PC-9 (cell line): ENCODE measurements at regions not wholly inside any gene's neighbourhood (a gene's known extent, or its start where the extent isn't known, plus 50 kb on each side); places are given as distances from the start of the nearest gene placed in this dataset.

Source experiments
- BruUV-seq: library from RNA; stranded (reverse); fragments of 400-500 nt; replicated peaks from 2 replicates; lab custom pipeline; 2021; lab: Mats Ljungman, UMichigan
- CTCF ChIA-PET: fragments of 300-600 bp; sonication (Branson Sonifier 250); formaldehyde crosslinking; loops from one replicate; lab custom pipeline; 2022; ENCODE audit warnings: antibody characterized with exemption; lab: Charles Lee
- POLR2A ChIA-PET: fragments of 300-600 bp; sonication (Branson Sonifier 250); formaldehyde crosslinking; loops from one replicate; lab custom pipeline; 2022; ENCODE audit warnings: antibody characterized with exemption; ENCODE audit not compliant: unreplicated experiment; lab: Charles Lee
- DNase-seq, 2 experiments: peaks; one replicate each; pipeline versions ENCODE4 v3.0.0 to v3.0.0-alpha.2; 2015 to 2022; ENCODE audit warnings: mixed read lengths in 1 of 2
- H2AFZ ChIP-seq: fragments of 200-600 bp; sonication (generic); 2 replicates; pipeline ENCODE4 v1.8.1; 2017; ENCODE audit warnings: antibody characterized with exemption
- H3F3A ChIP-seq: fragments of 200-600 bp; sonication (generic); 2 replicates; pipeline ENCODE4 v1.8.1; 2017; ENCODE audit warnings: antibody characterized with exemption, mild to moderate bottlenecking, low read depth; ENCODE audit not compliant: insufficient read depth
- H3K27ac ChIP-seq: fragments of 200-600 bp; sonication (generic); 2 replicates; pipeline ENCODE4 v1.6.1; 2016; ENCODE audit warnings: mixed run types
- H3K27me3 ChIP-seq: fragments of 200-600 bp; sonication (generic); 2 replicates; pipeline ENCODE4 v1.6.1; 2016; ENCODE audit warnings: low read depth, mixed run types; ENCODE audit not compliant: insufficient read depth
- H3K36me3 ChIP-seq: fragments of 200-600 bp; sonication (generic); 2 replicates; pipeline ENCODE4 v1.6.1; 2016; ENCODE audit warnings: low read depth, mixed run types
- H3K4me1 ChIP-seq: fragments of 200-600 bp; sonication (generic); replicated peaks from 2 replicates; pipeline ENCODE4 v1.6.1; 2016; ENCODE audit warnings: mixed run types; ENCODE audit not compliant: insufficient read depth
- H3K4me2 ChIP-seq: fragments of 200-600 bp; sonication (generic); 2 replicates; pipeline ENCODE4 v1.6.1; 2017; ENCODE audit warnings: mixed run types
- H3K4me3 ChIP-seq: fragments of 200-600 bp; sonication (generic); 2 replicates; pipeline ENCODE4 v1.6.1; 2016; ENCODE audit warnings: mixed run types
- H3K79me2 ChIP-seq: fragments of 200-600 bp; sonication (generic); 2 replicates; pipeline ENCODE4 v1.6.1; 2017; ENCODE audit warnings: low read depth, mixed run types
- H3K9me2 ChIP-seq: fragments of 200-600 bp; sonication (generic); 2 replicates; pipeline ENCODE4 v1.8.1; 2017; ENCODE audit warnings: mild to moderate bottlenecking; ENCODE audit not compliant: insufficient read depth
- H3K9me3 ChIP-seq: fragments of 200-600 bp; sonication (generic); 2 replicates; pipeline ENCODE4 v1.8.1; 2016; ENCODE audit warnings: low read depth; ENCODE audit not compliant: insufficient read depth
- H4K20me1 ChIP-seq: fragments of 200-600 bp; sonication (generic); 2 replicates; pipeline ENCODE4 v1.8.1; 2017; ENCODE audit not compliant: insufficient read depth
- EZH2 ChIP-seq: fragments of 200-600 bp; sonication (generic); IDR thresholded peaks from 2 replicates; pipeline ENCODE4 v1.8.0; 2017; ENCODE audit warnings: antibody characterized with exemption, low read depth
- intact Hi-C: fragments of 100-400 bp; cut with micrococcal nuclease; formaldehyde crosslinking; loops from one replicate; pipeline ENCODE4 v1.10.0; 2022; ENCODE audit not compliant: unreplicated experiment
- TF ChIP-seq, protein P1 (sequence below): fragments of 200-600 bp; sonication (generic); conservative IDR thresholded peaks from 2 replicates; pipeline ENCODE4 v1.6.1; 2017; ENCODE audit warnings: mixed run types, antibody characterized with exemption, mild to moderate bottlenecking, moderate library complexity

- no peaks in the 10 kb centered on the region for H3K4me1 ChIP-seq
- POLR2A ChIA-PET = no interaction called here
- H3K4me2 ChIP-seq = no peak overlapping the region
- H3K9me2 ChIP-seq = no peaks in the 10 kb centered on the region
- peaks cover 67% of the 10 kb centered on the region for H3K27me3 ChIP-seq
- H3F3A ChIP-seq = no peaks in the 10 kb centered on the region
- H3K4me3 ChIP-seq = no peak overlapping the region
- H3K79me2 ChIP-seq = no peaks in the 10 kb centered on the region
- H4K20me1 ChIP-seq = no peaks in the 10 kb centered on the region
- CTCF ChIA-PET = no interaction called here
- H2AFZ ChIP-seq = no peak overlapping the region
- no peaks in the 10 kb centered on the region for H3K9me3 ChIP-seq
- H3K27ac ChIP-seq = no peak overlapping the region
- BruUV-seq = no TSS peak
- DNase-seq = peak in 1 of 2 experiments; percentile 9
- intact Hi-C loops = no loop called here
- no peaks in the 10 kb centered on the region for H3K36me3 ChIP-seq
- no peak for TF ChIP-seq EZH2
- TF ChIP-seq, protein P1, sequence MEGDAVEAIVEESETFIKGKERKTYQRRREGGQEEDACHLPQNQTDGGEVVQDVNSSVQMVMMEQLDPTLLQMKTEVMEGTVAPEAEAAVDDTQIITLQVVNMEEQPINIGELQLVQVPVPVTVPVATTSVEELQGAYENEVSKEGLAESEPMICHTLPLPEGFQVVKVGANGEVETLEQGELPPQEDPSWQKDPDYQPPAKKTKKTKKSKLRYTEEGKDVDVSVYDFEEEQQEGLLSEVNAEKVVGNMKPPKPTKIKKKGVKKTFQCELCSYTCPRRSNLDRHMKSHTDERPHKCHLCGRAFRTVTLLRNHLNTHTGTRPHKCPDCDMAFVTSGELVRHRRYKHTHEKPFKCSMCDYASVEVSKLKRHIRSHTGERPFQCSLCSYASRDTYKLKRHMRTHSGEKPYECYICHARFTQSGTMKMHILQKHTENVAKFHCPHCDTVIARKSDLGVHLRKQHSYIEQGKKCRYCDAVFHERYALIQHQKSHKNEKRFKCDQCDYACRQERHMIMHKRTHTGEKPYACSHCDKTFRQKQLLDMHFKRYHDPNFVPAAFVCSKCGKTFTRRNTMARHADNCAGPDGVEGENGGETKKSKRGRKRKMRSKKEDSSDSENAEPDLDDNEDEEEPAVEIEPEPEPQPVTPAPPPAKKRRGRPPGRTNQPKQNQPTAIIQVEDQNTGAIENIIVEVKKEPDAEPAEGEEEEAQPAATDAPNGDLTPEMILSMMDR = no peak
Observed at GRCh38 chr1:37255136-37255795, 219.1 kb upstream of the ZC3H12A start.

DNA sequence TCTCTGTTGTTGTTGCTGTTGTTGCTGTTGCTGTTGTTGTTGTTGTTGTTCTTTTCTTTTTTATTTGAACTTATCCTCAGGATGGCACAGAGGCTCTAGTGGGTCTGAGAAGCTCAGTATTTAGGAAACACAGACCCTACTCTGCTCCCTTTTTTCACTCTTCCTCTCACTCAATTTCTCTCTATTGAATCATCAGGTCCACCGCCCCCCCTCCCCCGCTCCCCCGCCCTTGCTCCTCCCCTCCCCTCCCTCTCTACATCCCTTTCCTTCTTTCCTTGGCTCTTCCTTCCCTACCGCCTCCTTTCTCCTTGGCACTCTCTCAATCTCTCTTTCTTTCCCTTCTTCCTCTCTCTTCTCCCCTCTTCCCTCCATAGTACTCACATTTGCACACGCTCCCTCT lies 218.5 kb upstream of the ZC3H12A start:
- POLR2A ChIA-PET = no interaction called here
- CTCF ChIA-PET = no interaction called here

DNA sequence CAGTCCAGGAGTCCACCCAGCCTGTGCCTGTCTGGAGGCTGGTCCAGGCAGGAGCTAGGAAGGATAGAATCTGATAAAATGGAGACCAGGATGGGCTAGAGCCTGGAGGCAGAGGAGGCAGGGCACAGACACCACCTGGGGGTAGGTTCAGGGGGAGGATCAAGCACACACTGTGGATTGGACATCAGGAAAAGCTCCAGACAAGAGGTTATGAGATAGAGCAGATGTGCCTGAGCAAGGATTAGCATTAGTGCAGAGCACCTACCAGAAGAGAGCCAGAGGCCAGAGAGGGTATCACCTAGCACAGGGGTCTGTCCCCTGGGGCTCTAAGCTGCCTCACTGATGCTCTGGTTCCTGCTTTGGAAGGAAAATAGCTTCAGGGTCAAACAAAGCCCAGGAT lies 216.7 kb upstream of the ZC3H12A start:
- H3K4me3 ChIP-seq = no peak overlapping the region
- H3K9me2 ChIP-seq = no peaks in the 10 kb centered on the region
- H3K9me3 ChIP-seq = no peaks in the 10 kb centered on the region
- no peaks in the 10 kb centered on the region for H4K20me1 ChIP-seq
- TF ChIP-seq, protein P1 = no peak
- TF ChIP-seq EZH2 = no peak
- DNase-seq = no peak
- no peak overlapping the region for H3K27ac ChIP-seq
- BruUV-seq = no TSS peak
- H3K4me2 ChIP-seq = no peak overlapping the region
- no peaks in the 10 kb centered on the region for H3F3A ChIP-seq
- no peaks in the 10 kb centered on the region for H3K79me2 ChIP-seq
- intact Hi-C loops = no loop called here
- no peaks in the 10 kb centered on the region for H3K36me3 ChIP-seq
- ChIA-PET CTCF (no interaction called here), POLR2A (no interaction called here)
- no peaks in the 10 kb centered on the region for H3K4me1 ChIP-seq
- peaks cover 69% of the 10 kb centered on the region for H3K27me3 ChIP-seq
- no peak overlapping the region for H2AFZ ChIP-seq

More for the DNA sequence above, 218.5 kb upstream of the ZC3H12A start:
- Histone ChIP-seq H2AFZ (no peak overlapping the region), H3K9me3 (no peaks in the 10 kb centered on the region), H3K27ac (no peak overlapping the region), H3K9me2 (no peaks in the 10 kb centered on the region), H3K4me2 (no peak overlapping the region), H3F3A (no peaks in the 10 kb centered on the region), H3K27me3 (peaks cover 73% of the 10 kb centered on the region), H3K4me1 (no peaks in the 10 kb centered on the region), H3K79me2 (no peaks in the 10 kb centered on the region), H3K4me3 (no peak overlapping the region), H3K36me3 (no peaks in the 10 kb centered on the region), H4K20me1 (no peaks in the 10 kb centered on the region)
- BruUV-seq = no TSS peak
- no peak for DNase-seq
- intact Hi-C loops = no loop called here
- TF ChIP-seq, protein P1 = no peak
- TF ChIP-seq EZH2 = no peak
